Inferior parietal cortex (tissue), 1 donor: ENCODE measurements at regions not wholly inside any gene's neighbourhood (a gene's known extent, or its start where the extent isn't known, plus 50 kb on each side); places are given as distances from the start of the nearest gene placed in this dataset.

ENCODE experiments used
- DNase-seq: peaks from one replicate; pipeline ENCODE4 v3.0.0-alpha.2; 2016; ENCODE audit errors: extremely low spot score

GRCh38 chr20:52645822-52646221, 326.3 kb upstream of the TSHZ2 start:
- no peak for DNase-seq

GRCh38 chr20:52643034-52643433, 329.1 kb upstream of the TSHZ2 start:
- DNase-seq: no peak

GRCh38 chr20:52637201-52637600, 335.0 kb upstream of the TSHZ2 start:
- DNase-seq: no peak

- no peak for DNase-seq
Observed at GRCh38 chr20:52631469-52631868, 340.7 kb upstream of the TSHZ2 start.

GRCh38 chr20:52630138-52630537, 342.0 kb upstream of the TSHZ2 start:
- no peak for DNase-seq

- no peak for DNase-seq
Observed at GRCh38 chr20:52624281-52624680, 347.9 kb upstream of the TSHZ2 start.

GRCh38 chr20:52622081-52622480, 350.1 kb upstream of the TSHZ2 start:
- no peak for DNase-seq

- DNase-seq: no peak
Observed at GRCh38 chr20:52621401-52621800, 350.8 kb upstream of the TSHZ2 start.

GRCh38 chr20:52619671-52620070, 352.5 kb upstream of the TSHZ2 start:
- no peak for DNase-seq

GRCh38 chr20:52619101-52619500, 353.1 kb upstream of the TSHZ2 start:
- DNase-seq: no peak

- no peak for DNase-seq
Observed at GRCh38 chr20:52616629-52617028, 355.5 kb upstream of the TSHZ2 start.

- no peak for DNase-seq
Observed at GRCh38 chr20:52614051-52614863, 357.9 kb upstream of the TSHZ2 start.

GRCh38 chr20:52612046-52612632, 360.0 kb upstream of the TSHZ2 start:
- DNase-seq: no peak

GRCh38 chr20:52610749-52611148, 361.4 kb upstream of the TSHZ2 start:
- no peak for DNase-seq

- DNase-seq: no peak
Observed at GRCh38 chr20:52601295-52601971, 370.7 kb upstream of the TSHZ2 start.

GRCh38 chr20:52596256-52596655, 375.9 kb upstream of the TSHZ2 start:
- DNase-seq: no peak

GRCh38 chr20:52595518-52595917, 376.6 kb upstream of the TSHZ2 start:
- DNase-seq: no peak

GRCh38 chr20:52593654-52594053, 378.5 kb upstream of the TSHZ2 start:
- no peak for DNase-seq

GRCh38 chr20:52592567-52592966, 379.6 kb upstream of the TSHZ2 start:
- no peak for DNase-seq

- DNase-seq: no peak
Observed at GRCh38 chr20:52590100-52590499, 382.1 kb upstream of the TSHZ2 start.

- DNase-seq: no peak
Observed at GRCh38 chr20:52589251-52589812, 382.8 kb upstream of the TSHZ2 start.

- DNase-seq: no peak
Observed at GRCh38 chr20:52586660-52587059, 385.5 kb upstream of the TSHZ2 start.

GRCh38 chr20:52585333-52585732, 386.8 kb upstream of the TSHZ2 start:
- DNase-seq: no peak
